ENCODE measurements at regions not wholly inside any gene's neighbourhood (a gene's known extent, or its start where the extent isn't known, plus 50 kb on each side); places are given as distances from the start of the nearest gene placed in this dataset.

DNA sequence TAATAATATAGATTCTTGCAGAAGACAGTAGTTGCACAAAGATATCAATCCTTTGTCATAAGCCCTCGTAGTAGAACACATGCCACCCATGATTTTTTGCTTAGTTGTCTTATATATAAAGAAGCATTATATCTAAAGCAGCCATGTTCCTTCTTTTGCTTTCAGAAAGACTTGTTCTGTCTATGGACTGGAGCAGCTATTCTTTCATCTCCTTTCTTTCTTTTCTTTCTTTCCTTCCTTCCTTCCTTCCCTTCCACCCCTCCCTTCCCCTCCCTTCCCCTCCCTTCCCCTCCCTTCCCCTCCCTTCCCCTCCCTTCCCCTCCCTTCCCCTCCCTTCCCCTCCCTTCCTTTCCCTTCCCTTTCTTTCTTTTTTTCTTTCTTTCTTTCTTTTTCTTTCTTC is 104.0 kb upstream of the HS3ST4 start:
- H3K79me2 ChIP-seq (ENCODE audit: insufficient read depth) = no peaks in the 10 kb centered on the region
- no peaks in the 10 kb centered on the region for H4K20me1 ChIP-seq (ENCODE audit: insufficient read depth)
- no peak overlapping the region for H3K9ac ChIP-seq
- H3K27ac ChIP-seq (ENCODE audit: low read depth in 2 of 2, low read length in 1 of 2) = no peak overlapping the region
- ChIA-PET POLR2A (no interaction called here), CTCF (no interaction called here)
- H3K9me3 ChIP-seq = no peaks in the 10 kb centered on the region
- H3K4me3 ChIP-seq (ENCODE audit: low read depth in 2 of 2, low read length in 1 of 2) = no peak overlapping the region
- no peaks in the 10 kb centered on the region for H3F3A ChIP-seq (replicated peaks; ENCODE audit: insufficient read depth)
- no peak overlapping the region for H2AFZ ChIP-seq (ENCODE audit: low read depth)
- no peaks in the 10 kb centered on the region for H3K27me3 ChIP-seq (ENCODE audit: insufficient read depth)
- WGBS (ENCODE audit: low lambda C conversion rate) = 0% methylated on average over 1 of the region's 1 CpG
- DNase-seq = no peak
- no peaks in the 10 kb centered on the region for H3K9me2 ChIP-seq
- no peaks in the 10 kb centered on the region for H3K36me3 ChIP-seq (replicated peaks in 1 of 2; ENCODE audit: control insufficient read depth in 1 of 2, insufficient read depth in 2 of 2, low read length in 1 of 2)
- no peak overlapping the region for H3K4me2 ChIP-seq
- TF ChIP-seq CHD2 (IDR thresholded peaks at IDR 0.05; ENCODE audit: low read length, partially characterized antibody) (no peak), YY1 (IDR thresholded peaks at IDR 0.05; ENCODE audit: low read depth) (no peak), POLR2AphosphoS5 (IDR thresholded peaks at IDR 0.05; ENCODE audit: low read depth, low read length) (no peak), FOSL2 (IDR thresholded peaks at IDR 0.05; ENCODE audit: borderline replicate concordance, low read depth) (no peak), EP300 (IDR thresholded peaks at IDR 0.05; ENCODE audit: borderline replicate concordance in 1 of 2, low read depth in 1 of 2, low read length in 1 of 2) (no peak), SIN3A (IDR thresholded peaks at IDR 0.05; ENCODE audit: borderline replicate concordance, low read depth, low read length) (no peak), NRF1 (IDR thresholded peaks at IDR 0.05; ENCODE audit: low read depth, low read length) (no peak), FOXM1 (IDR thresholded peaks at IDR 0.05; ENCODE audit: low read depth) (no peak), RAD21 (IDR thresholded peaks at IDR 0.05; ENCODE audit: low read length) (no peak), NFIC (IDR thresholded peaks at IDR 0.05; ENCODE audit: borderline replicate concordance) (no peak), SMC3 (IDR thresholded peaks at IDR 0.05; ENCODE audit: low read depth, low read length) (no peak)
- TF ChIP-seq, protein P1, sequence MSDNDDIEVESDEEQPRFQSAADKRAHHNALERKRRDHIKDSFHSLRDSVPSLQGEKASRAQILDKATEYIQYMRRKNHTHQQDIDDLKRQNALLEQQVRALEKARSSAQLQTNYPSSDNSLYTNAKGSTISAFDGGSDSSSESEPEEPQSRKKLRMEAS (IDR thresholded peaks at IDR 0.05; ENCODE audit: low read depth) = no peak
- TF ChIP-seq, protein P2, sequence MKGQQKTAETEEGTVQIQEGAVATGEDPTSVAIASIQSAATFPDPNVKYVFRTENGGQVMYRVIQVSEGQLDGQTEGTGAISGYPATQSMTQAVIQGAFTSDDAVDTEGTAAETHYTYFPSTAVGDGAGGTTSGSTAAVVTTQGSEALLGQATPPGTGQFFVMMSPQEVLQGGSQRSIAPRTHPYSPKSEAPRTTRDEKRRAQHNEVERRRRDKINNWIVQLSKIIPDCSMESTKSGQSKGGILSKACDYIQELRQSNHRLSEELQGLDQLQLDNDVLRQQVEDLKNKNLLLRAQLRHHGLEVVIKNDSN (IDR thresholded peaks at IDR 0.05; ENCODE audit: borderline replicate concordance, low read depth) = no peak
- TF ChIP-seq, protein P3, sequence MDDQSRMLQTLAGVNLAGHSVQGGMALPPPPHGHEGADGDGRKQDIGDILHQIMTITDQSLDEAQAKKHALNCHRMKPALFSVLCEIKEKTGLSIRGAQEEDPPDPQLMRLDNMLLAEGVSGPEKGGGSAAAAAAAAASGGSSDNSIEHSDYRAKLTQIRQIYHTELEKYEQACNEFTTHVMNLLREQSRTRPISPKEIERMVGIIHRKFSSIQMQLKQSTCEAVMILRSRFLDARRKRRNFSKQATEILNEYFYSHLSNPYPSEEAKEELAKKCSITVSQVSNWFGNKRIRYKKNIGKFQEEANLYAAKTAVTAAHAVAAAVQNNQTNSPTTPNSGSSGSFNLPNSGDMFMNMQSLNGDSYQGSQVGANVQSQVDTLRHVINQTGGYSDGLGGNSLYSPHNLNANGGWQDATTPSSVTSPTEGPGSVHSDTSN (IDR thresholded peaks at IDR 0.05) = no peak
- no peaks in the 10 kb centered on the region for H3K4me1 ChIP-seq (ENCODE audit: control insufficient read depth in 1 of 2, insufficient read depth in 2 of 2, low read depth in 1 of 2, low read length in 1 of 2)

DNA sequence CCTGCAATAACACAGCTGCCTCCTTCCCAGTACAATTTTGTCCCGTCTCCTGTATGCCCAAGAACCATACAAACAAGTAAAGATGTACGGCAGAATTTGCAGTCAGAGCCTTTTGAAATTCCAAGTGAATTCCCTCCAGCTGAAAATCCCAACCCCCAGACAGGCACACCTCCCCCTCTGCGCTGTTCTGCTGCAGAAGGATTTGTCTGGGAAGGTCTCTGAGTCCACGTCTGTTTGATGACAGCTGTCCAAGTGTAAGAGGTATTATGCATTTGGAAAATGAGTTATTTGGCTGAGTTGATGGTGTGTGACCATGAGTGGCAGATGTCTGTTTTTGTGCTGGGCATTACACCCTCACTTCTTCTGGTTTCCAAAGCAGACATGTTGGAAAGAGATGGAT is 104.9 kb upstream of the HS3ST4 start:
- H3K9me2 ChIP-seq = no peaks in the 10 kb centered on the region
- no peak overlapping the region for H3K27ac ChIP-seq (ENCODE audit: low read depth in 2 of 2, low read length in 1 of 2)
- no peaks in the 10 kb centered on the region for H3K9me3 ChIP-seq
- H3K36me3 ChIP-seq (replicated peaks in 1 of 2; ENCODE audit: control insufficient read depth in 1 of 2, insufficient read depth in 2 of 2, low read length in 1 of 2) = no peaks in the 10 kb centered on the region
- DNase-seq = no peak
- no peaks in the 10 kb centered on the region for H3K79me2 ChIP-seq (ENCODE audit: insufficient read depth)
- no peaks in the 10 kb centered on the region for H3K4me1 ChIP-seq (ENCODE audit: control insufficient read depth in 1 of 2, insufficient read depth in 2 of 2, low read depth in 1 of 2, low read length in 1 of 2)
- H3K27me3 ChIP-seq (ENCODE audit: insufficient read depth) = no peaks in the 10 kb centered on the region
- no peak for TF ChIP-seq FOXJ3 (CRISPR knock-in tag; IDR thresholded peaks at IDR 0.05)
- TF ChIP-seq, protein P4, sequence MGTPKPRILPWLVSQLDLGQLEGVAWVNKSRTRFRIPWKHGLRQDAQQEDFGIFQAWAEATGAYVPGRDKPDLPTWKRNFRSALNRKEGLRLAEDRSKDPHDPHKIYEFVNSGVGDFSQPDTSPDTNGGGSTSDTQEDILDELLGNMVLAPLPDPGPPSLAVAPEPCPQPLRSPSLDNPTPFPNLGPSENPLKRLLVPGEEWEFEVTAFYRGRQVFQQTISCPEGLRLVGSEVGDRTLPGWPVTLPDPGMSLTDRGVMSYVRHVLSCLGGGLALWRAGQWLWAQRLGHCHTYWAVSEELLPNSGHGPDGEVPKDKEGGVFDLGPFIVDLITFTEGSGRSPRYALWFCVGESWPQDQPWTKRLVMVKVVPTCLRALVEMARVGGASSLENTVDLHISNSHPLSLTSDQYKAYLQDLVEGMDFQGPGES (IDR thresholded peaks at IDR 0.05; ENCODE audit: low read depth, low read length) = no peak
- TF ChIP-seq FOXM1 (IDR thresholded peaks at IDR 0.05; ENCODE audit: low read depth) = no peak
- TF ChIP-seq CHD2 (IDR thresholded peaks at IDR 0.05; ENCODE audit: low read length, partially characterized antibody) = no peak
- TF ChIP-seq POLR2AphosphoS5 (IDR thresholded peaks at IDR 0.05; ENCODE audit: low read depth, low read length) = no peak
- TF ChIP-seq, protein P5, sequence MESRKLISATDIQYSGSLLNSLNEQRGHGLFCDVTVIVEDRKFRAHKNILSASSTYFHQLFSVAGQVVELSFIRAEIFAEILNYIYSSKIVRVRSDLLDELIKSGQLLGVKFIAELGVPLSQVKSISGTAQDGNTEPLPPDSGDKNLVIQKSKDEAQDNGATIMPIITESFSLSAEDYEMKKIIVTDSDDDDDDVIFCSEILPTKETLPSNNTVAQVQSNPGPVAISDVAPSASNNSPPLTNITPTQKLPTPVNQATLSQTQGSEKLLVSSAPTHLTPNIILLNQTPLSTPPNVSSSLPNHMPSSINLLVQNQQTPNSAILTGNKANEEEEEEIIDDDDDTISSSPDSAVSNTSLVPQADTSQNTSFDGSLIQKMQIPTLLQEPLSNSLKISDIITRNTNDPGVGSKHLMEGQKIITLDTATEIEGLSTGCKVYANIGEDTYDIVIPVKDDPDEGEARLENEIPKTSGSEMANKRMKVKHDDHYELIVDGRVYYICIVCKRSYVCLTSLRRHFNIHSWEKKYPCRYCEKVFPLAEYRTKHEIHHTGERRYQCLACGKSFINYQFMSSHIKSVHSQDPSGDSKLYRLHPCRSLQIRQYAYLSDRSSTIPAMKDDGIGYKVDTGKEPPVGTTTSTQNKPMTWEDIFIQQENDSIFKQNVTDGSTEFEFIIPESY (IDR thresholded peaks at IDR 0.05; ENCODE audit: borderline replicate concordance, low read depth) = no peak
- no peaks in the 10 kb centered on the region for H3F3A ChIP-seq (replicated peaks; ENCODE audit: insufficient read depth)
- H3K4me3 ChIP-seq (ENCODE audit: low read depth in 2 of 2, low read length in 1 of 2) = no peak overlapping the region
- no peak overlapping the region for H3K9ac ChIP-seq
- no peak overlapping the region for H2AFZ ChIP-seq (ENCODE audit: low read depth)
- H3K4me2 ChIP-seq = no peak overlapping the region
- 2% methylated on average over 4 of the region's 4 CpGs for WGBS (ENCODE audit: low lambda C conversion rate)
- POLR2A ChIA-PET = no interaction called here
- CTCF ChIA-PET = no interaction called here
- no peaks in the 10 kb centered on the region for H4K20me1 ChIP-seq (ENCODE audit: insufficient read depth)

Measured in SK-N-SH (cell line).